Upper lobe of right lung (tissue), 1 donor: ENCODE measurements at regions not wholly inside any gene's neighbourhood (a gene's known extent, or its start where the extent isn't known, plus 50 kb on each side); places are given as distances from the start of the nearest gene placed in this dataset.
"Not testable (repeated sequence)": the region's sequence is repeated elsewhere in the genome, so short reads cannot be mapped to it uniquely, and the experiment has no call there.

Experiments
- ATAC-seq: fragments of 200-7000 bp; cut with Tn5 transposase; one replicate; pipeline ENCODE4 v1.9.1; 2020; ENCODE audit warnings: mild to moderate bottlenecking, moderate library complexity
- DNase-seq: peaks from one replicate; pipeline ENCODE4 v3.0.0-alpha.2; 2020
- H3K27ac ChIP-seq: fragments of 200-600 bp; one replicate; pipeline ENCODE4 v1.8.0; 2022
- H3K27me3 ChIP-seq: fragments of 200-600 bp; one replicate; pipeline ENCODE4 v1.8.0; 2022; ENCODE audit warnings: mild to moderate bottlenecking
- H3K36me3 ChIP-seq: fragments of 200-600 bp; one replicate; pipeline ENCODE4 v1.8.0; 2022
- H3K4me1 ChIP-seq: fragments of 200-600 bp; one replicate; pipeline ENCODE4 v1.8.0; 2022
- H3K4me3 ChIP-seq: fragments of 200-600 bp; one replicate; pipeline ENCODE4 v1.8.0; 2022; ENCODE audit warnings: mild to moderate bottlenecking
- H3K9me3 ChIP-seq: fragments of 200-600 bp; one replicate; pipeline ENCODE4 v1.8.0; 2022
- CTCF ChIP-seq: fragments of 200-600 bp; IDR thresholded peaks from one replicate; pipeline ENCODE4 v1.8.0; 2022; ENCODE audit warnings: antibody characterized with exemption
- intact Hi-C: fragments of 100-400 bp; cut with DNase I; formaldehyde crosslinking; loops from one replicate; pipeline ENCODE4 v1.11.0; 2022
- donor health status: DM: no; HTN: yes; CAD: no; lungs with severe emphysema.

GRCh38 chr2:47720559-47720958 lies 62.4 kb upstream of the MSH6 start:
- no peaks in the 10 kb centered on the region for H3K27me3 ChIP-seq
- ATAC-seq (no peak), DNase-seq (no peak)
- H3K4me1 ChIP-seq = no peaks in the 10 kb centered on the region
- intact Hi-C loops = no loop called here
- no peak overlapping the region for H3K27ac ChIP-seq
- no peaks in the 10 kb centered on the region for H3K36me3 ChIP-seq
- no peak for TF ChIP-seq CTCF
- no peaks in the 10 kb centered on the region for H3K9me3 ChIP-seq
- H3K4me3 ChIP-seq = no peak overlapping the region

GRCh38 chr2:47720036-47720435 lies 62.9 kb upstream of the MSH6 start:
- no peak for TF ChIP-seq CTCF
- H3K27me3 ChIP-seq = no peaks in the 10 kb centered on the region
- no peaks in the 10 kb centered on the region for H3K36me3 ChIP-seq
- H3K27ac ChIP-seq = no peak overlapping the region
- H3K4me3 ChIP-seq = no peak overlapping the region
- DNase-seq (no peak), ATAC-seq (no peak)
- intact Hi-C loops = no loop called here
- no peaks in the 10 kb centered on the region for H3K9me3 ChIP-seq
- no peaks in the 10 kb centered on the region for H3K4me1 ChIP-seq

- no peaks in the 10 kb centered on the region for H3K9me3 ChIP-seq
- intact Hi-C loops = no loop called here
- no peak overlapping the region for H3K4me3 ChIP-seq
- DNase-seq (no peak), ATAC-seq (no peak)
- no peaks in the 10 kb centered on the region for H3K36me3 ChIP-seq
- no peak overlapping the region for H3K27ac ChIP-seq
- TF ChIP-seq CTCF = no peak
- H3K4me1 ChIP-seq = no peaks in the 10 kb centered on the region
- no peaks in the 10 kb centered on the region for H3K27me3 ChIP-seq
Measured at GRCh38 chr2:47719099-47719498, 63.8 kb upstream of the MSH6 start.

- H3K4me1 ChIP-seq, H3K27ac ChIP-seq, ATAC-seq, H3K9me3 ChIP-seq, DNase-seq, H3K36me3 ChIP-seq, intact Hi-C loops, H3K4me3 ChIP-seq, H3K27me3 ChIP-seq: not testable (repeated sequence)
Measured at GRCh38 chr2:47716307-47716706, 66.6 kb upstream of the MSH6 start.

- DNase-seq (no peak), ATAC-seq (no peak)
- Histone ChIP-seq H3K36me3 (no peaks in the 10 kb centered on the region), H3K9me3 (no peaks in the 10 kb centered on the region), H3K27me3 (no peaks in the 10 kb centered on the region), H3K4me1 (no peaks in the 10 kb centered on the region), H3K27ac (no peak overlapping the region), H3K4me3 (no peak overlapping the region)
- intact Hi-C loops = no loop called here
- TF ChIP-seq CTCF = no peak
Measured at GRCh38 chr2:47715552-47715951, 67.4 kb upstream of the MSH6 start.

GRCh38 chr2:47708801-47709499 lies 74.0 kb upstream of the MSH6 start:
- intact Hi-C loops = no loop called here
- H3K27ac ChIP-seq = no peak overlapping the region
- no peak for TF ChIP-seq CTCF

More at GRCh38 chr2:47708801-47709499, 74.0 kb upstream of the MSH6 start:
- no peaks in the 10 kb centered on the region for H3K4me1 ChIP-seq
- H3K4me3 ChIP-seq = no peak overlapping the region
- DNase-seq (no peak), ATAC-seq (no peak)
- H3K9me3 ChIP-seq = no peaks in the 10 kb centered on the region
- no peaks in the 10 kb centered on the region for H3K36me3 ChIP-seq
- no peaks in the 10 kb centered on the region for H3K27me3 ChIP-seq
